SK-N-SH (cell line): ENCODE measurements at regions not wholly inside any gene's neighbourhood (a gene's known extent, or its start where the extent isn't known, plus 50 kb on each side); places are given as distances from the start of the nearest gene placed in this dataset.

Experiments
- EZH2phosphoT487 ChIP-seq: fragments of 200-600 bp; sonication (generic); IDR thresholded peaks from 2 replicates; pipeline ENCODE4 v1.6.1; 2017; ENCODE audit warnings: low read depth, mixed run types, mild to moderate bottlenecking, antibody characterized with exemption, moderate library complexity, borderline replicate concordance
- FOSL2 ChIP-seq: IDR thresholded peaks from 2 replicates; pipeline ENCODE4 v1.4.0; 2012; ENCODE audit warnings: low read depth, mild to moderate bottlenecking, moderate library complexity, borderline replicate concordance
- FOXJ3 ChIP-seq: sonication (generic); formaldehyde crosslinking; IDR thresholded peaks from 2 replicates; pipeline ENCODE4 v1.5.1; 2020; ENCODE audit warnings: mild to moderate bottlenecking, missing genetic modification reagents
- FOXM1 ChIP-seq: IDR thresholded peaks from 2 replicates; pipeline ENCODE4 v1.4.0; 2012; ENCODE audit warnings: low read depth, mild to moderate bottlenecking
- JUND ChIP-seq: IDR thresholded peaks from 2 replicates; pipeline ENCODE4 v1.4.0; 2012
- MAX ChIP-seq: IDR thresholded peaks from 2 replicates; pipeline ENCODE4 v1.4.0; 2012; ENCODE audit warnings: low read depth
- RAD21 ChIP-seq: IDR thresholded peaks from 2 replicates; pipeline ENCODE4 v1.6.1; 2012; ENCODE audit warnings: mild to moderate bottlenecking, low read length
- RXRA ChIP-seq: IDR thresholded peaks from 2 replicates; pipeline ENCODE4 v1.4.0; 2012; ENCODE audit warnings: low read depth, mild to moderate bottlenecking, borderline replicate concordance
- SMC3 ChIP-seq: IDR thresholded peaks from 2 replicates; pipeline ENCODE4 v1.6.1; 2012; ENCODE audit warnings: low read depth, low read length, improper control_type of control experiment
- TAF1 ChIP-seq: IDR thresholded peaks from 2 replicates; pipeline ENCODE4 v1.6.1; 2012; ENCODE audit warnings: low read depth, mild to moderate bottlenecking, low read length, moderate library complexity, borderline replicate concordance
- TF ChIP-seq, protein P1 (sequence below): fragments of 200-600 bp; sonication (generic); IDR thresholded peaks from 2 replicates; pipeline ENCODE4 v1.6.1; 2017; ENCODE audit warnings: antibody characterized with exemption, mild to moderate bottlenecking, moderate library complexity
- TF ChIP-seq, protein P2 (sequence below): IDR thresholded peaks from 2 replicates; pipeline ENCODE4 v1.4.0; 2012; ENCODE audit warnings: low read depth, borderline replicate concordance
- TF ChIP-seq, protein P3 (sequence below): IDR thresholded peaks from 2 replicates; pipeline ENCODE4 v1.6.1; 2012; ENCODE audit warnings: mild to moderate bottlenecking, low read depth, low read length, moderate library complexity
- TF ChIP-seq, protein P4 (sequence below): IDR thresholded peaks from 2 replicates; pipeline ENCODE4 v1.4.0; 2012; ENCODE audit warnings: low read depth, borderline replicate concordance

- TF ChIP-seq, protein P1, sequence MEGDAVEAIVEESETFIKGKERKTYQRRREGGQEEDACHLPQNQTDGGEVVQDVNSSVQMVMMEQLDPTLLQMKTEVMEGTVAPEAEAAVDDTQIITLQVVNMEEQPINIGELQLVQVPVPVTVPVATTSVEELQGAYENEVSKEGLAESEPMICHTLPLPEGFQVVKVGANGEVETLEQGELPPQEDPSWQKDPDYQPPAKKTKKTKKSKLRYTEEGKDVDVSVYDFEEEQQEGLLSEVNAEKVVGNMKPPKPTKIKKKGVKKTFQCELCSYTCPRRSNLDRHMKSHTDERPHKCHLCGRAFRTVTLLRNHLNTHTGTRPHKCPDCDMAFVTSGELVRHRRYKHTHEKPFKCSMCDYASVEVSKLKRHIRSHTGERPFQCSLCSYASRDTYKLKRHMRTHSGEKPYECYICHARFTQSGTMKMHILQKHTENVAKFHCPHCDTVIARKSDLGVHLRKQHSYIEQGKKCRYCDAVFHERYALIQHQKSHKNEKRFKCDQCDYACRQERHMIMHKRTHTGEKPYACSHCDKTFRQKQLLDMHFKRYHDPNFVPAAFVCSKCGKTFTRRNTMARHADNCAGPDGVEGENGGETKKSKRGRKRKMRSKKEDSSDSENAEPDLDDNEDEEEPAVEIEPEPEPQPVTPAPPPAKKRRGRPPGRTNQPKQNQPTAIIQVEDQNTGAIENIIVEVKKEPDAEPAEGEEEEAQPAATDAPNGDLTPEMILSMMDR: no peak
- no peak for TF ChIP-seq TAF1
- no peak for TF ChIP-seq FOXJ3 (CRISPR knock-in tag)
- TF ChIP-seq MAX: no peak
- TF ChIP-seq, protein P2, sequence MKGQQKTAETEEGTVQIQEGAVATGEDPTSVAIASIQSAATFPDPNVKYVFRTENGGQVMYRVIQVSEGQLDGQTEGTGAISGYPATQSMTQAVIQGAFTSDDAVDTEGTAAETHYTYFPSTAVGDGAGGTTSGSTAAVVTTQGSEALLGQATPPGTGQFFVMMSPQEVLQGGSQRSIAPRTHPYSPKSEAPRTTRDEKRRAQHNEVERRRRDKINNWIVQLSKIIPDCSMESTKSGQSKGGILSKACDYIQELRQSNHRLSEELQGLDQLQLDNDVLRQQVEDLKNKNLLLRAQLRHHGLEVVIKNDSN: no peak
- no peak for TF ChIP-seq JUND
- no peak for TF ChIP-seq EZH2phosphoT487
- no peak for TF ChIP-seq RAD21
- no peak for TF ChIP-seq FOXM1
- TF ChIP-seq SMC3: no peak
- TF ChIP-seq, protein P3, sequence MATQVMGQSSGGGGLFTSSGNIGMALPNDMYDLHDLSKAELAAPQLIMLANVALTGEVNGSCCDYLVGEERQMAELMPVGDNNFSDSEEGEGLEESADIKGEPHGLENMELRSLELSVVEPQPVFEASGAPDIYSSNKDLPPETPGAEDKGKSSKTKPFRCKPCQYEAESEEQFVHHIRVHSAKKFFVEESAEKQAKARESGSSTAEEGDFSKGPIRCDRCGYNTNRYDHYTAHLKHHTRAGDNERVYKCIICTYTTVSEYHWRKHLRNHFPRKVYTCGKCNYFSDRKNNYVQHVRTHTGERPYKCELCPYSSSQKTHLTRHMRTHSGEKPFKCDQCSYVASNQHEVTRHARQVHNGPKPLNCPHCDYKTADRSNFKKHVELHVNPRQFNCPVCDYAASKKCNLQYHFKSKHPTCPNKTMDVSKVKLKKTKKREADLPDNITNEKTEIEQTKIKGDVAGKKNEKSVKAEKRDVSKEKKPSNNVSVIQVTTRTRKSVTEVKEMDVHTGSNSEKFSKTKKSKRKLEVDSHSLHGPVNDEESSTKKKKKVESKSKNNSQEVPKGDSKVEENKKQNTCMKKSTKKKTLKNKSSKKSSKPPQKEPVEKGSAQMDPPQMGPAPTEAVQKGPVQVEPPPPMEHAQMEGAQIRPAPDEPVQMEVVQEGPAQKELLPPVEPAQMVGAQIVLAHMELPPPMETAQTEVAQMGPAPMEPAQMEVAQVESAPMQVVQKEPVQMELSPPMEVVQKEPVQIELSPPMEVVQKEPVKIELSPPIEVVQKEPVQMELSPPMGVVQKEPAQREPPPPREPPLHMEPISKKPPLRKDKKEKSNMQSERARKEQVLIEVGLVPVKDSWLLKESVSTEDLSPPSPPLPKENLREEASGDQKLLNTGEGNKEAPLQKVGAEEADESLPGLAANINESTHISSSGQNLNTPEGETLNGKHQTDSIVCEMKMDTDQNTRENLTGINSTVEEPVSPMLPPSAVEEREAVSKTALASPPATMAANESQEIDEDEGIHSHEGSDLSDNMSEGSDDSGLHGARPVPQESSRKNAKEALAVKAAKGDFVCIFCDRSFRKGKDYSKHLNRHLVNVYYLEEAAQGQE: no peak
- TF ChIP-seq, protein P4, sequence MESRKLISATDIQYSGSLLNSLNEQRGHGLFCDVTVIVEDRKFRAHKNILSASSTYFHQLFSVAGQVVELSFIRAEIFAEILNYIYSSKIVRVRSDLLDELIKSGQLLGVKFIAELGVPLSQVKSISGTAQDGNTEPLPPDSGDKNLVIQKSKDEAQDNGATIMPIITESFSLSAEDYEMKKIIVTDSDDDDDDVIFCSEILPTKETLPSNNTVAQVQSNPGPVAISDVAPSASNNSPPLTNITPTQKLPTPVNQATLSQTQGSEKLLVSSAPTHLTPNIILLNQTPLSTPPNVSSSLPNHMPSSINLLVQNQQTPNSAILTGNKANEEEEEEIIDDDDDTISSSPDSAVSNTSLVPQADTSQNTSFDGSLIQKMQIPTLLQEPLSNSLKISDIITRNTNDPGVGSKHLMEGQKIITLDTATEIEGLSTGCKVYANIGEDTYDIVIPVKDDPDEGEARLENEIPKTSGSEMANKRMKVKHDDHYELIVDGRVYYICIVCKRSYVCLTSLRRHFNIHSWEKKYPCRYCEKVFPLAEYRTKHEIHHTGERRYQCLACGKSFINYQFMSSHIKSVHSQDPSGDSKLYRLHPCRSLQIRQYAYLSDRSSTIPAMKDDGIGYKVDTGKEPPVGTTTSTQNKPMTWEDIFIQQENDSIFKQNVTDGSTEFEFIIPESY: no peak
- TF ChIP-seq RXRA: no peak
- TF ChIP-seq FOSL2: no peak
Measured at GRCh38 chr2:177029501-177029900, 183.1 kb upstream of the HNRNPA3 start.
